ENCODE measurements at regions not wholly inside any gene's neighbourhood (a gene's known extent, or its start where the extent isn't known, plus 50 kb on each side); places are given as distances from the start of the nearest gene placed in this dataset.
A peak's percentile ranks its signal among the peaks of the same experiment; 100 is the strongest.

DNA sequence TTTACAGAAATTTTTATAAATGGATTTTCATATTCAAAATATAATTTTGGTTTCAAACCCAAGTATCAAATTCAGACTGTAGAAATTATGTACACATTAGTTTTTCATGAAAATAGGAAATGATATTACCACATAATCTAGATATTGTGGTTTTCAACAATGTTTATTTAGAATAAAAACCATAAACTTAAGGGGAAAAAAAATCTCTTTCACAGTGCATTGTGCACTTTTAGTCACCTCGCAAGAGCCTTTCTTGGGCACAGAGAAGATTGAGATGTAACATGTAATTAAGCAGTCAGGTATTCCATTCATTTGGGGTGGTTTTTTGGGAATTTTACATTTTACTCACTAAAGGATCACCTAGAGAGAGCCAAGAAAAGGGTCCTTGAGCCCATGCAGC is 104.0 kb downstream of the TANC2 start:
- POLR2A ChIA-PET: no interaction called here
- DNase-seq (ENCODE audit: extremely low spot score): no peak
- CTCF ChIA-PET: no interaction called here
- TF ChIP-seq HDGF (IDR thresholded peaks at IDR 0.05; ENCODE audit: borderline replicate concordance): no peak

- CTCF ChIA-PET: no interaction called here
- TF ChIP-seq CTBP1 (IDR thresholded peaks at IDR 0.05; ENCODE audit: borderline replicate concordance): no peak
- TF ChIP-seq FOXA1 (IDR thresholded peaks at IDR 0.05): no peak
- no peak for TF ChIP-seq SUZ12 (IDR thresholded peaks at IDR 0.05)
- no peak for TF ChIP-seq TARDBP (IDR thresholded peaks at IDR 0.05)
- TF ChIP-seq, protein P1, sequence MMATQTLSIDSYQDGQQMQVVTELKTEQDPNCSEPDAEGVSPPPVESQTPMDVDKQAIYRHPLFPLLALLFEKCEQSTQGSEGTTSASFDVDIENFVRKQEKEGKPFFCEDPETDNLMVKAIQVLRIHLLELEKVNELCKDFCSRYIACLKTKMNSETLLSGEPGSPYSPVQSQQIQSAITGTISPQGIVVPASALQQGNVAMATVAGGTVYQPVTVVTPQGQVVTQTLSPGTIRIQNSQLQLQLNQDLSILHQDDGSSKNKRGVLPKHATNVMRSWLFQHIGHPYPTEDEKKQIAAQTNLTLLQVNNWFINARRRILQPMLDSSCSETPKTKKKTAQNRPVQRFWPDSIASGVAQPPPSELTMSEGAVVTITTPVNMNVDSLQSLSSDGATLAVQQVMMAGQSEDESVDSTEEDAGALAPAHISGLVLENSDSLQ (IDR thresholded peaks at IDR 0.05): no peak
- TF ChIP-seq ELF4 (IDR thresholded peaks at IDR 0.05): no peak
- no peak for TF ChIP-seq SP1 (IDR thresholded peaks at IDR 0.05)
- no peak for TF ChIP-seq LEF1 (IDR thresholded peaks at IDR 0.05; ENCODE audit: borderline replicate concordance)
- no peak for TF ChIP-seq FOXM1 (IDR thresholded peaks at IDR 0.05; ENCODE audit: borderline replicate concordance)
- no peak for TF ChIP-seq ARNT (IDR thresholded peaks at IDR 0.05)
- no peak for TF ChIP-seq L3MBTL2 (conservative IDR thresholded peaks at IDR 0.05)
- TF ChIP-seq NFRKB (IDR thresholded peaks at IDR 0.05): no peak
- TF ChIP-seq ZNF384 (IDR thresholded peaks at IDR 0.05): no peak
- no peak for TF ChIP-seq FOXK2 (IDR thresholded peaks at IDR 0.05)
- no peak for TF ChIP-seq HDGF (IDR thresholded peaks at IDR 0.05; ENCODE audit: borderline replicate concordance)
- no peak for TF ChIP-seq BHLHE40 (IDR thresholded peaks at IDR 0.05; ENCODE audit: borderline replicate concordance)
- no peak for DNase-seq (ENCODE audit: extremely low spot score)
- POLR2A ChIA-PET: no interaction called here
Observed at GRCh38 chr17:63071797-63072196, 105.8 kb downstream of the TANC2 start.

GRCh38 chr17:63075969-63076368 is 109.9 kb downstream of the TANC2 start:
- ChIA-PET CTCF (no interaction called here), POLR2A (no interaction called here)
- DNase-seq (ENCODE audit: extremely low spot score): no peak
- no peak for TF ChIP-seq FOXM1 (IDR thresholded peaks at IDR 0.05; ENCODE audit: borderline replicate concordance)
- no peak for TF ChIP-seq TARDBP (IDR thresholded peaks at IDR 0.05)

- CTCF ChIA-PET: no interaction called here
Observed at GRCh38 chr17:63078707-63079106, 112.7 kb downstream of the TANC2 start.

GRCh38 chr17:63082273-63082861 is 116.3 kb downstream of the TANC2 start:
- TF ChIP-seq ARNT (IDR thresholded peaks at IDR 0.05) (no peak), FOXM1 (IDR thresholded peaks at IDR 0.05; ENCODE audit: borderline replicate concordance) (no peak), SUZ12 (IDR thresholded peaks at IDR 0.05) (no peak), CTBP1 (IDR thresholded peaks at IDR 0.05; ENCODE audit: borderline replicate concordance) (no peak), TARDBP (IDR thresholded peaks at IDR 0.05) (no peak), ELF4 (IDR thresholded peaks at IDR 0.05) (no peak), ZNF384 (IDR thresholded peaks at IDR 0.05) (no peak), LEF1 (IDR thresholded peaks at IDR 0.05; ENCODE audit: borderline replicate concordance) (no peak), SP1 (IDR thresholded peaks at IDR 0.05) (no peak), L3MBTL2 (conservative IDR thresholded peaks at IDR 0.05) (no peak), FOXA1 (IDR thresholded peaks at IDR 0.05) (no peak), NFRKB (IDR thresholded peaks at IDR 0.05) (no peak), FOXK2 (IDR thresholded peaks at IDR 0.05) (no peak)
- TF ChIP-seq, protein P1 (IDR thresholded peaks at IDR 0.05): no peak
- ChIA-PET POLR2A (no interaction called here), CTCF (interaction anchor here (0.6 to 2.7 kb wide), 5 partner anchors 12 to 552 kb away, joined by 3 to 13 read pairs (median 4); no protein-coding TSS in a partner anchor)
- no peak for DNase-seq (ENCODE audit: extremely low spot score)

More at GRCh38 chr17:63078707-63079106, 112.7 kb downstream of the TANC2 start:
- TF ChIP-seq NFRKB (IDR thresholded peaks at IDR 0.05): no peak
- TF ChIP-seq, protein P1 (IDR thresholded peaks at IDR 0.05): peak; percentile 60
- TF ChIP-seq TARDBP (IDR thresholded peaks at IDR 0.05): no peak
- POLR2A ChIA-PET: no interaction called here
- no peak for DNase-seq (ENCODE audit: extremely low spot score)

DNA sequence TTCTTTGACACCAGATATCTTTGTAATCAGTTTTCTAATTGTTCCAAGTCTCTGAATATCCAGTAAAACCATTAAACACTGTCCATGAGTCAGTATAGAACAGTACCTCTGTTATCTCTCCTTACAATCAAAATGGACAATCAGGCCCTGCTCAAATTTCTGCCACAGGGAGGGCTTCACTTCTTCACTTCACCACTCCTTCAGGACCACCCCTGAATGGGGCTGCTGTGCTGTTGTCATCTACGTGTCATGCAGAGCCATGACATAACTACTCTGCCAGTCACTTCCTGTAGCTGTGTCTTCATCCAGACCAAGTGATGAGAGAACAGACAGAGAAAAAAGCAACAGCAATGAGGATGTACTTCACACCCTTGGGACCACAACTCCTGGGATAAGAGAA is 116.9 kb downstream of the TANC2 start:
- CTCF ChIA-PET: interaction anchor here (1.1 to 2.7 kb wide), 2 partner anchors 11 to 323 kb away, joined by 3 to 13 read pairs; no protein-coding TSS in a partner anchor
- POLR2A ChIA-PET: no interaction called here
- DNase-seq (ENCODE audit: extremely low spot score): no peak
- TF ChIP-seq ZNF384 (IDR thresholded peaks at IDR 0.05) (no peak), FOXA1 (IDR thresholded peaks at IDR 0.05) (no peak), ARNT (IDR thresholded peaks at IDR 0.05) (no peak), SUZ12 (IDR thresholded peaks at IDR 0.05) (no peak), TARDBP (IDR thresholded peaks at IDR 0.05) (no peak), ELF4 (IDR thresholded peaks at IDR 0.05) (no peak), FOXK2 (IDR thresholded peaks at IDR 0.05) (no peak)
- TF ChIP-seq, protein P1 (IDR thresholded peaks at IDR 0.05): no peak

All from HEK293T (cell line).